ENCODE measurements at regions not wholly inside any gene's neighbourhood (a gene's known extent, or its start where the extent isn't known, plus 50 kb on each side); places are given as distances from the start of the nearest gene placed in this dataset.
"Not testable (repeated sequence)": the region's sequence is repeated elsewhere in the genome, so short reads cannot be mapped to it uniquely, and the experiment has no call there.

- no peak for DNase-seq
Measured at GRCh38 chr2:160584972-160585494, 91.4 kb upstream of the RBMS1 start.

GRCh38 chr2:160590664-160591063, 97.1 kb upstream of the RBMS1 start:
- DNase-seq: no peak

- no peak for DNase-seq
Measured at GRCh38 chr2:160592401-160592800, 98.8 kb upstream of the RBMS1 start.

- no peak for DNase-seq
Measured at GRCh38 chr2:160592993-160593392, 99.4 kb upstream of the RBMS1 start.

GRCh38 chr2:160596441-160596840, 102.8 kb upstream of the RBMS1 start:
- DNase-seq: no peak

- DNase-seq: not testable (repeated sequence)
Measured at GRCh38 chr2:160600437-160600836, 106.8 kb upstream of the RBMS1 start.

GRCh38 chr2:160602073-160602472, 108.5 kb upstream of the RBMS1 start:
- DNase-seq: no peak

GRCh38 chr2:160603771-160604510, 110.3 kb upstream of the RBMS1 start:
- DNase-seq: no peak

- DNase-seq: no peak
Measured at GRCh38 chr2:160606341-160606740, 112.7 kb upstream of the RBMS1 start.

- no peak for DNase-seq
Measured at GRCh38 chr2:160608599-160608998, 115.0 kb upstream of the RBMS1 start.

- DNase-seq: no peak
Measured at GRCh38 chr2:160609346-160609745, 115.7 kb upstream of the RBMS1 start.

GRCh38 chr2:160610041-160610440, 116.4 kb upstream of the RBMS1 start:
- no peak for DNase-seq

- no peak for DNase-seq
Measured at GRCh38 chr2:160612266-160612856, 118.8 kb upstream of the RBMS1 start.

- no peak for DNase-seq
Measured at GRCh38 chr2:160613466-160614153, 120.0 kb upstream of the RBMS1 start.

- DNase-seq: no peak
Measured at GRCh38 chr2:160614391-160614790, 120.8 kb upstream of the RBMS1 start.

GRCh38 chr2:160615706-160616105, 122.1 kb upstream of the RBMS1 start:
- no peak for DNase-seq

GRCh38 chr2:160616149-160616548, 122.5 kb upstream of the RBMS1 start:
- DNase-seq: no peak

GRCh38 chr2:160621748-160622147, 128.1 kb upstream of the RBMS1 start:
- no peak for DNase-seq

GRCh38 chr2:160628020-160628637, 134.5 kb upstream of the RBMS1 start:
- DNase-seq: not testable (repeated sequence)

GRCh38 chr2:160628811-160629210, 135.2 kb upstream of the RBMS1 start:
- DNase-seq: no peak

- DNase-seq: no peak
Measured at GRCh38 chr2:160630801-160631590, 137.4 kb upstream of the RBMS1 start.

Measured in activated CD4-positive, alpha-beta T cell treated with anti-CD3 and anti-CD28 coated beads for 1 hour (primary cell).